ENCODE measurements at regions not wholly inside any gene's neighbourhood (a gene's known extent, or its start where the extent isn't known, plus 50 kb on each side); places are given as distances from the start of the nearest gene placed in this dataset.

DNA sequence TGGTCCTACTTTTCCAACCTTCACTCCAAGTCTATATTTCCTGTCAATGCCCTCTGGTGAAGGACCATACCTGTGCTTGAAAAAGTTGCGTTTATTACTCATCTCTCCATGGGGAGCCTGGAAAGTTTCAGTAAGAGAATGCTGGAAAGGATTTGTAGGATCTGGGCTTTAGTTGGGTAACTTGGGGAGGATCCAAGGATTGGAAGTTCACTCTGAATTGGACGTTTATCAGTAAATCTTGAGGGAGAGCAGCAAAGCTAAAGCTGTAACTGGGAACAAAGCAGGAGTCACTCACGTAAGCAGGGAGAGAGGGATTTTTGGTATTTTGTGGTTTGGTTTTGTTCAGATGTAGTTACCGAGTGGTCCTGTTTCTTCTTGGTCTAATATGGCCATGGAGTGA lies 51.4 kb upstream of the NPVF start:
- Histone ChIP-seq H3K27me3 (ENCODE audit: control insufficient read depth, insufficient read depth, low read length) (no peaks in the 10 kb centered on the region), H3K36me3 (replicated peaks; ENCODE audit: control insufficient read depth, insufficient read depth, low read length) (no peaks in the 10 kb centered on the region), H3K4me3 (ENCODE audit: insufficient read depth, low read depth, low read length) (no peak overlapping the region)
- no peak for DNase-seq

DNA sequence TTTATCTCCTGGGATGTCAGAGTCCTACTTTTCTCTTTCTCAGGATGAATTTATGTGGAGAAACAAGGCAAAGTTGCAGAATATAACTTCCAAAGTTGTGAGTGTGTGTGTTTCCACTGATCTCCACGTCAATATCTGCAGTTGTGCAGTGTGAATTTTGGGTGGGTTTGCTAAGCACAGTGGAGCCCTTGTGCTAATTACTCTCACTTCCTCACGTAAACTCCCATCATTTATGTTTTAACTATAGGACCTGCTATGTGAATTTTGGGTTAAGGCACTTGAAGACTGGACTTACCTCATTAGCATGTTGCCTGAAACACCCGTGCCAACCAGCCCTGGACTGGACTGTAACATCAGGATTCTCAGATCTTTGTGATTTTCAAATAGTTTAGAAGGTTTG lies 51.9 kb upstream of the NPVF start:
- no peaks in the 10 kb centered on the region for H3K36me3 ChIP-seq (replicated peaks; ENCODE audit: control insufficient read depth, insufficient read depth, low read length)
- H3K27me3 ChIP-seq (ENCODE audit: control insufficient read depth, insufficient read depth, low read length): no peaks in the 10 kb centered on the region
- no peak overlapping the region for H3K4me3 ChIP-seq (ENCODE audit: insufficient read depth, low read depth, low read length)
- DNase-seq: no peak

DNA sequence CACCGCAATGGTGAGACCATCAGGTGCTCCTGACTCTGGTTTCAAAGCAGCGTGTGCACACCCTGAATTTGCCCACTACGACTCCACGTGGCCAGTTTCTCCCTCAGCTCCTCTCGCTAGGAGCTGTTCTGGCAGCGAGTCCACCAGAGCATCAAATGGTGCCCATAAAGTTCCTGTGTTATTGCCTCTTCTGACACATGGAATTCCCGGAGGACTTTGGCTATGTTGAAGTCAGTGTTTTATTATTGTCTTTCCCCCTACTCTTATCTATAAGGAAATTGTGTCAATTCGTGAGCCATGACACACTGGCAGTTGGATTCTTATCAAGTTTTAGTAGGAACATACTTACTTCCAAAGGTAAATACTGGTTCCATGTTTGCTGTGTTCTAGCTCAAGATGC lies 53.9 kb upstream of the NPVF start:
- Histone ChIP-seq H3K27me3 (ENCODE audit: control insufficient read depth, insufficient read depth, low read length) (no peaks in the 10 kb centered on the region), H3K36me3 (replicated peaks; ENCODE audit: control insufficient read depth, insufficient read depth, low read length) (no peaks in the 10 kb centered on the region)
- DNase-seq: no peak

DNA sequence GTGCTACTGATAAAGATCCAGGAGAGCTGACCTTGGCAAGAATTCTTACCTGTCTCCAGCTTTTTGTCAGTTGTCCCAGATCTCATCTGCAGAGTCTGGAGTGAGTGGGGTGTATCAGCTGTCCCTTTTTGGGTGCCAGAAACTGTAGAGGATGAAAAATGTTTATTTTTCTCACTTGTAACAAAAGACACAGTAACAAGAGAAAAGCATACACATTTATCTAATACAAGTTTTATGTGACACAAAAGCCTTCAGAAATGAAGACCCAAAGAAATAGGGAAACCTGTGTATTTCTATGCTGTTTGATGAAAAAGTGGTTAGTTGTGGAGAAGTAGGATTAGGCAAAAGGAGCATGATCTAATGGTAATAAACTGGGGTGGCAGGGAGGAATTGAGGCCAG lies 58.5 kb upstream of the NPVF start:
- Histone ChIP-seq H3K36me3 (replicated peaks; ENCODE audit: control insufficient read depth, insufficient read depth, low read length) (no peaks in the 10 kb centered on the region), H3K4me3 (ENCODE audit: insufficient read depth, low read depth, low read length) (no peak overlapping the region), H3K27me3 (ENCODE audit: control insufficient read depth, insufficient read depth, low read length) (no peaks in the 10 kb centered on the region)
- no peak for DNase-seq

More for the DNA sequence above, 53.9 kb upstream of the NPVF start:
- no peak overlapping the region for H3K4me3 ChIP-seq (ENCODE audit: insufficient read depth, low read depth, low read length)

DNA sequence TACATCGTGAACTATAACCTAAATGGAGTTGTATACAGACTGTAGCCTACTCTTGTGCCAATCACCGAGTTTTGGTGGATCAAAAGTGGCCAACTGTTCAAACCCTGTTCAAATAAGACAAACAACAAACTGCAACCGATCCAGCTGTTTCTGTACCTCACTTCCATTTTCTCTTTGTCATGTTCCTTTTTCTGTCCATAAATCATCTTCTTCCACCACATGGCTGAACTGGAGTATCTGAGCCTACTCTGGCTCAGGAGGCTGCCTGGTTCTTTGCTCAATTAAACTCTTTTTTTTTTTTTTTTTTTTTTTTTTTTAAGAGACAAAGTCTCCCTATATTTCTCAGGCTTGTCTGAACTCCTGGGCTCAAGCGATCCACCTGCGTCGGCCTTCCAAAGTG lies 59.0 kb upstream of the NPVF start:
- DNase-seq: no peak
- no peaks in the 10 kb centered on the region for H3K27me3 ChIP-seq (ENCODE audit: control insufficient read depth, insufficient read depth, low read length)
- H3K36me3 ChIP-seq (replicated peaks; ENCODE audit: control insufficient read depth, insufficient read depth, low read length): no peaks in the 10 kb centered on the region
- no peak overlapping the region for H3K4me3 ChIP-seq (ENCODE audit: insufficient read depth, low read depth, low read length)

DNA sequence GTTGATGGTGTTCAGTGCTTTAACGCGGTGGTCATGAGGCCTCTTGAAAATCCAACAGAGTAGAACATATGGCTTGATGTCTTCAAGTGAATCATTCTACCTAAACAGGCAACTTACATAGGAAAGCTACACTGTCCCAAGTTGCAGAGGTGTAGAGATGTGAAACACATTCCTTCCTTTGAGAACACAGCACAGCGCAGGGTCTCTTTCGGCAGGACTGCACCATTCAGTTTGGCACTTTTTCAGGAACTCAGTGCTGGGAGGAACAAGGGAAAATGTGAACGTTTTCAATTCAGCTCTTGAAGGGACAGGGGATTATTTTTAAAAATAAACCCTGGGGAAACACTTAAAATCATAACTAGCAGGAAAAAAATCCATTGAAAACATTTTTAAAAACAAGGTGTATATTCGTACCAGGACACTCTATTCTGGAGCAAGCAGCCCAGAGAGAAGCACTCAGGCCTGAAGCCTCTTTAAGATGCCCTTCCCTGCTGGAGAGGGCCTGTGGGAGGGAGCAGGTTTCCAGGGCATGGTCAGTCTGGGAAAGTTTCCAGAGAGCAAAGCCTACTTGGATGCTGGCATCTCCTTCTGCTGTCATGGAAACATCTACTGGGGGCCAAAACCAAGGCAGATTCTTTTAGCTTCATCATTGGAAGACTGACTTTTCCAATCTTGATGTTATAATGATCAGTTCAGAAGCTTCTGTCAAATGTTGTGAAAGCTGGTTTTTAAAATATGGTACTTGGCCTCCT lies 60.4 kb upstream of the NPVF start:
- Histone ChIP-seq H3K27me3 (ENCODE audit: control insufficient read depth, insufficient read depth, low read length) (no peaks in the 10 kb centered on the region), H3K4me3 (ENCODE audit: insufficient read depth, low read depth, low read length) (no peak overlapping the region), H3K36me3 (replicated peaks; ENCODE audit: control insufficient read depth, insufficient read depth, low read length) (no peaks in the 10 kb centered on the region)
- DNase-seq: no peak

DNA sequence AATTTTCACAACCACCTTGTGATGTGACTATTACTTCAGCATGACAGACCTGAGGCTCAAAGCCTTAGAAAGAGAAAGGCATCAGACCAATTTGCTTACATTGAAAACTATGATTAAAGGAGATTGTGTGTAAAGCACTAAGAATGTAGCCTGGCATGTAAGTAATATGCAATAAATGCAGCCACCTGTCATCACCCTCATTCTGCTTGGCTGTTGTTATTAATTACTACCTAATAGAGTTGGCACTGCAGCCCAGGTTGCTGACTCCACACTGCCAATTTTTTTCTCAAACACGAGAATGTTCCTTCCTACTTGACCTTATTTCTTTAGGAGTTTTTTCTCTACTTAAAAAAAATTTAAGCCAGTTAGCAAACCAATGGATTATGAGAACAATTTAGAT lies 61.2 kb upstream of the NPVF start:
- Histone ChIP-seq H3K27me3 (ENCODE audit: control insufficient read depth, insufficient read depth, low read length) (no peaks in the 10 kb centered on the region), H3K4me3 (ENCODE audit: insufficient read depth, low read depth, low read length) (no peak overlapping the region), H3K36me3 (replicated peaks; ENCODE audit: control insufficient read depth, insufficient read depth, low read length) (no peaks in the 10 kb centered on the region)
- no peak for DNase-seq

DNA sequence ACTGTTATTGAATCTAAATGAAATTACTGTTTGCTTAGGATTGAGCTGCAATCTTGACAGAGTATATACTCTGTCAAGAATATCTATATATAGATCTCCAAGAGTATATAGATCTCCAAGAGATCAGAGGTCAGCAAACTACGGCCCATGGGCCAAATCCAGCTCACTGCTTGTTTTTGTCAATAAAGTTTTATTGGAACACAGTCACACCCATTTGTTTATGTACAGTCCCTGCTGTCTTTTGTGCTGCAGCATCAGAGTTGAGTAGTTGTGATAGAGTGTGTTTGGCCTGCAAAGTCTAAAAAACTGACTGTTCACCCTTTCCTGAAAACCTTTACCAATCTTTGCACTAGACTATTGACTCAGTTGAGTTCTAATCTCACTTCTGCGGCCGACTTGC lies 66.3 kb upstream of the NPVF start:
- H3K36me3 ChIP-seq (replicated peaks; ENCODE audit: control insufficient read depth, insufficient read depth, low read length): no peaks in the 10 kb centered on the region
- H3K27me3 ChIP-seq (ENCODE audit: control insufficient read depth, insufficient read depth, low read length): no peaks in the 10 kb centered on the region
- no peak overlapping the region for H3K4me3 ChIP-seq (ENCODE audit: insufficient read depth, low read depth, low read length)
- no peak for DNase-seq

DNA sequence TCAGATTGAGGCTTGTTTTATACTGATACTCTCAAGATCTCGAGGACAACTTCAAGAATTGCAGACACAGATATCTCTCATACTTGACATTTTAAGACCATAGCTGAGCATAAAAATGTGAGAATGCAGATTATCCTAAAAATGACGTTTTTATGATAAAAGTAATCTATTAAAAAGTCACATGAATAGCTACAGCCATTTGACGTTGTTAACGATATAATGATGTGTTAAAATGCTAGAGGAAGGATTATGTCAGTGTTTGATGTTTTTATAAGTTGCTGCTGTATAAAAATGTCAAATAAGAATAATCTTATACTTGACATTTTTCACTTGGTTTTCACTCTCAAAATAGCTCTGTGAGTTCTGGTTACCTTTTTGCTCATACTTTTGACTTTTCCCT lies 67.1 kb upstream of the NPVF start:
- DNase-seq: no peak
- H3K4me3 ChIP-seq (ENCODE audit: insufficient read depth, low read depth, low read length): no peak overlapping the region
- no peaks in the 10 kb centered on the region for H3K36me3 ChIP-seq (replicated peaks; ENCODE audit: control insufficient read depth, insufficient read depth, low read length)
- no peaks in the 10 kb centered on the region for H3K27me3 ChIP-seq (ENCODE audit: control insufficient read depth, insufficient read depth, low read length)

DNA sequence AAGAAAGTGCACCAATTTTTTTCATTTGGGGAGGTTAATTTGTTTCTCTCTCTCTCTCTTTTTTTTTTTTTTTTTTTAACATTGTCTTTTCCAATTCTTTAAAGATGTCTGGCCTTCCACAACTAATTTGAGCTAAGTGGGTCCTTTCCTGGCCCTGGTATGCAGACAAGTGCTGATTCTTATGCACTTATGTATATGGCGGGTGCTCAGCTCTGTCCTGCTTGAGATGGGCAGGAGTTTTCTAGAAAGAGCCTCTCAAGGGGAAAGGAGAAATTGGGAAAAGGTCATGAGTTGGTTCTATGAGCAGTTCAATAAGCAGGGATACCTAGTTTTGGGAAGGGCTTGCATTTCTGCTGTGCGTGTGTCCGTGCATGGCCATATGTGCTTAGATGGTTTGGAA lies 67.8 kb upstream of the NPVF start:
- Histone ChIP-seq H3K36me3 (replicated peaks; ENCODE audit: control insufficient read depth, insufficient read depth, low read length) (no peaks in the 10 kb centered on the region), H3K27me3 (ENCODE audit: control insufficient read depth, insufficient read depth, low read length) (no peaks in the 10 kb centered on the region), H3K4me3 (ENCODE audit: insufficient read depth, low read depth, low read length) (no peak overlapping the region)
- no peak for DNase-seq

DNA sequence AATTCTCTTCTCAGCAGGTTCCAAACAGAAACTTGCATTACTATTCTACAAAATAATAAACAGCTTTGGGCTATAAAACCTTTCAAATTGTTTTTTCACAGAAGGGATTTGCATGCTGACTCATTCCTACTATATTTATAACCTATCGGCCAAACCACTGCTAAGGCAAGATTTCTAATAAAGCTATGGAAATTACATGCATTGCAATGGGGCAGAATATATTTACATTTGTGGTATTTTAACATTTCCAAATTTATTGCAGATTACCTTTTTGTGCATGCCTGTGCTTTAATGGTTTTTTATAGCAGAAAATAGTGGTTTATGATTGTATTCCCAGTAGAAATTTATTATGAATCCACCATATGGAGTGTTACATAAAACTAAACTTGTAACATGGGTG lies 69.0 kb upstream of the NPVF start:
- H3K36me3 ChIP-seq (replicated peaks; ENCODE audit: control insufficient read depth, insufficient read depth, low read length): no peaks in the 10 kb centered on the region
- DNase-seq: no peak
- no peak overlapping the region for H3K4me3 ChIP-seq (ENCODE audit: insufficient read depth, low read depth, low read length)
- H3K27me3 ChIP-seq (ENCODE audit: control insufficient read depth, insufficient read depth, low read length): no peaks in the 10 kb centered on the region

DNA sequence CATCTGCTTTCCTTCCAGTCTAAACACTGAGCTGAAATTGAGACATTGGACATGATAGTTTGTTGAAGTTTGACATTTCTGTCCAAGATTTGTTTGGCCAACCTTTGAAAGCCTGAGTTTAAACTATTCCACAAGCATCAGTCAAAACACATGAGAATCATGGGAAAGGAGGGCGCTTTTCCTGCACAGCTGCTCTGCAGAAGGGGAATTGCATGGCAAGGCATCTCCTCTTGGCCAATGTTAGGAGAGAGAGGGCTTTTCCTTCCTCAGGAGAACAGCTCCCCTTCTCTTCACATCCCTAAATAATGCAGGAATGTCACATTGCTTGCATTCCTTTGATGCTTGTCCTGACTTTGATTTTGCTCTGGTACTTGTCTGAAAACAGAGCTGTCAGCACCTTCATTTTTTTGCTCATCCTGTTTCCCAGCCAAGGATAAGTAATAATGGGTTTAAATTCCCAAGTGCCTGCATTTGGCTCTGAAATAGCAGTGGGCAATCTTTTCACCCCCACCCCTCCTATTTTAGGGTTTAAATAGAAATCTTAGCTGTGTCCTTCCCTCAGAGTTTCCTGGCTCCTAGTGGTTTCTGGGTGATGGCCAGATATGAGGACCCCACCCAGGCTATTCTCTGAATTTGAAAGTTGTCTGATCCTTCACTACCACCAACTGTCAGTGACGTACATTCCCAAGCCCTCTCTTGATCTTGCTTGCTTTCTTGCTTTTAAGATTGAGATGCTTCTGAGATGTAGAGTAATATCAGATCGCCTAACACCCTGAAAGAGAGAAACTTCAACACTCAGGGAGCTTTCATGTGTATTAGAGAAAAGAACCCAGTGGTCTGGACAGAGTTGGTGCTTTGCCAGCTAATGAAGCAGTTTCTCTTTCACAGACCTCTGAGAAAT lies 75.2 kb upstream of the NPVF start:
- Histone ChIP-seq H3K27me3 (ENCODE audit: control insufficient read depth, insufficient read depth, low read length) (no peaks in the 10 kb centered on the region), H3K4me3 (ENCODE audit: insufficient read depth, low read depth, low read length) (no peak overlapping the region), H3K36me3 (replicated peaks; ENCODE audit: control insufficient read depth, insufficient read depth, low read length) (no peaks in the 10 kb centered on the region)
- peak; percentile 33 for DNase-seq

DNA sequence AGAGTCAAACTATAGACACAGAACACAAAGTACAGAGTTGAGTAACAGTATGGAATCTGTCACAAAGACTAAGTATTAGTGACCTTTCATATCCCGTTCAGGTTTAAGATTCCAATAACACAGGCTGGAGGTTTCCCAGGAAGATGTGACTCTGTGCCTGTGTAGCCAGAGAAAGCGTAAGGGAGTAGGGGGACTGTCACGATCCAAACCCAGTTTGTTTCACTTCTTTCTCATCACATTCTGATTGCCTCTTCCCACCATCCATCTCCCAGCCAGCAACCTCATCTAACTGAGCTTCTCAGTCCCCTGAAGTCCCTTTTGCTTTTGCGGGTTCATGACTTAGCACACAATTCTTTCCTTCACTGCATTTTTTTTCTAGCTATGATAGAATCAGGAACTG lies 76.4 kb upstream of the NPVF start:
- Histone ChIP-seq H3K27me3 (ENCODE audit: control insufficient read depth, insufficient read depth, low read length) (no peaks in the 10 kb centered on the region), H3K36me3 (replicated peaks; ENCODE audit: control insufficient read depth, insufficient read depth, low read length) (no peaks in the 10 kb centered on the region), H3K4me3 (ENCODE audit: insufficient read depth, low read depth, low read length) (no peak overlapping the region)
- no peak for DNase-seq

DNA sequence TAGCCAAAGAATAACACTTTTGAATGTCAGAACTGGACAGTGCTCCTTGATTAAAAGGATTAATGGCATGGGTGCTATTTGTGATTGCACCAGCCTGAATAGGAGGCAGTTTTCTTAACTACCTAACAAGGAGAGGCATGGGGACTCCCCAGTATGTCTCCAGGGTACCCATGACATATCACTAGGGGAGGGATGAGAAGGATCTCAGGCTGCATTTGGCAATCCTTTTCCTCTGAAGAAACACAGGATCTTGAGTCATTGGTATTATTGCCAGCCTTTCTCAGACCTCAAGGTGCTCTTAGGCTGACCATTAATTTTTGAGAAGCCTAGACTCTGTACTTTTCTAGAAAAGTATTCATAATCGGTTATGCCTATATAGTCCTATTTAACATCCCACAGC lies 77.5 kb upstream of the NPVF start:
- Histone ChIP-seq H3K4me3 (ENCODE audit: insufficient read depth, low read depth, low read length) (no peak overlapping the region), H3K27me3 (ENCODE audit: control insufficient read depth, insufficient read depth, low read length) (no peaks in the 10 kb centered on the region)
- DNase-seq: no peak

DNA sequence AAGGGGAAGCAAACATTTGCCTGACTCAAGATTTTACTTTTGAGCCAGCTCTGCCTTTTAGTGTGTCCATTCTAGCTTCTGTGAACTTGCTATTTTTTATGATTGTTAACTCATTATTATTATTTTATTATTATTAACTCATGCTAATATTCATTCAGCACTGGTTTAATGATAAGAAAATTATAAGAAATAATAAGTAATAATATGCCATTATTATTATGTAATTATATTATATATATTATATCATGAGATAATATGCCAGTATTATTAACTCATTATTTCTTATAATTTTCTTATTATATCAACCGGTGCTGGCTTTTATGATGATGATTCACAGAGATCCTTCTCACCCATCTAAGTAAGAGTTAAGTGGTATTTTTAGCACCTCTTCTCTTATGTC lies 79.3 kb upstream of the NPVF start:
- no peak for DNase-seq
- H3K27me3 ChIP-seq (ENCODE audit: control insufficient read depth, insufficient read depth, low read length): no peaks in the 10 kb centered on the region
- no peak overlapping the region for H3K4me3 ChIP-seq (ENCODE audit: insufficient read depth, low read depth, low read length)
- H3K36me3 ChIP-seq (replicated peaks; ENCODE audit: control insufficient read depth, insufficient read depth, low read length): no peaks in the 10 kb centered on the region

More for the DNA sequence above, 77.5 kb upstream of the NPVF start:
- H3K36me3 ChIP-seq (replicated peaks; ENCODE audit: control insufficient read depth, insufficient read depth, low read length): no peaks in the 10 kb centered on the region
